HG03558 (cell line): ENCODE measurements at regions not wholly inside any gene's neighbourhood (a gene's known extent, or its start where the extent isn't known, plus 50 kb on each side); places are given as distances from the start of the nearest gene placed in this dataset.

Experiments
- ATAC-seq: cut with Tn5 transposase; IDR thresholded peaks from one replicate; pipeline ENCODE4 v1.9.1; 2021; ENCODE audit warnings: moderate number of reproducible peaks; ENCODE audit not compliant: unreplicated experiment; ENCODE audit errors: extremely low read depth

- ATAC-seq, result no peak
These were observed 75.1 kb upstream of the SLC7A11 start for GRCh38 chr4:138317175-138317748.

GRCh38 chr4:138312536-138312911 lies 70.4 kb upstream of the SLC7A11 start:
- no peak for ATAC-seq

GRCh38 chr4:138311771-138312535 lies 69.8 kb upstream of the SLC7A11 start:
- ATAC-seq, result no peak

GRCh38 chr4:138310991-138311390 lies 68.8 kb upstream of the SLC7A11 start:
- no peak for ATAC-seq

DNA sequence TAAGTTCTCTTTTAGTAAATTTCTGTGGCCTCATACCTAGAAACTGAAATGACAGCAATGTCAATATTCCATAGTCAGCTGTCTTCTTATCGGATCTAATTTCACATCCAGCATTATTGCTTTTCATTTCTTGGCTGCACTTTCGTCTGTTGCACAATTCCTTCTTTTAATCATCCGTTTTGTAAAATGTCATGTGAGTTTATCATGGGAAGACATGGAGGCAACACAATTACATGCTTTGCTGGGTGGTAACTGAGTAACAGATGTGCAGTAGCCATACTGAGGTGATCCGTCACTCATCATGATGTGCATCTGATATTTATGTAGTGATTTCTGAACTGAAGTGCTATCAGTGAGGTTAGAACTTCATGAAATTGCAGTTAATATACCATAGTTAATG lies 68.3 kb upstream of the SLC7A11 start:
- no peak for ATAC-seq

DNA sequence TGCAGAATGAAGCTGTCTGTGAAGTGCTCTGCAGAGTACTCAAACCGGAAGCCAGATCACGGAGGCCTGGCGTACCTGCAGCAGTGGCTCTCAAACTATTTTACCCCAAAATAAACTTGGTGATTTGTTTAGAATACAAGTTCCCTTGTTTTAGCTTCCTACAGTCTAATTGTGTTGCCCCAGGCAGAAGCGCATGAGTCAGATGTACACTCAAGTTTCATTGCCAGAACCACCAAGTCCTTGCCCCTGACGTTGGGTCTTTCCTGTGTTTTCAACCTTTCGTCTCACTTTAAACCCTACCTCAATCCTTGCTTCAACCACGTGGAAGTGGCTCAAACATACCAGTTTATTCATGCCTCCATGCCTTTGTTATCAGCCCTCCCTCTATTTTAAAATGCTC lies 66.2 kb upstream of the SLC7A11 start:
- ATAC-seq, result no peak

DNA sequence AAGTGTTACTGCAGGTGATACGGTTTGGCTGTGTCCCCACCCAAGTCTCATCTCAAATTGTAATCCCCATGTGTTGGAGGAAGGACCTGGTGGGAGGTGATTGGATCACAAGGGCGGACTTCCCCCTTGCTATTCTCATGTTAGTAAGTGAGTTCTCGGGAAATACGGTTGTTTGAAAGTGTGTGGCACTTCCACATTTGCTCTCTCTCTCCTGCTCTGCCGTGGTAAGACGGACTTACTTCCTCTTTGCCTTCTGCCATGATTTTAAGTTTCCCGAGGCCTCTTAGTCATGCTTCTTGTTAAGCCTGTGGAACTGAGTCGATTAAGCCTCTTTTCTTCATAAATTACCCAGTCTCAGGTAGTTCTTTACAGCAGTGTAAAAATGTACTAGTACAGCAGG lies 65.2 kb upstream of the SLC7A11 start:
- ATAC-seq, result no peak

GRCh38 chr4:138305050-138305449 lies 62.9 kb upstream of the SLC7A11 start:
- ATAC-seq, result no peak

DNA sequence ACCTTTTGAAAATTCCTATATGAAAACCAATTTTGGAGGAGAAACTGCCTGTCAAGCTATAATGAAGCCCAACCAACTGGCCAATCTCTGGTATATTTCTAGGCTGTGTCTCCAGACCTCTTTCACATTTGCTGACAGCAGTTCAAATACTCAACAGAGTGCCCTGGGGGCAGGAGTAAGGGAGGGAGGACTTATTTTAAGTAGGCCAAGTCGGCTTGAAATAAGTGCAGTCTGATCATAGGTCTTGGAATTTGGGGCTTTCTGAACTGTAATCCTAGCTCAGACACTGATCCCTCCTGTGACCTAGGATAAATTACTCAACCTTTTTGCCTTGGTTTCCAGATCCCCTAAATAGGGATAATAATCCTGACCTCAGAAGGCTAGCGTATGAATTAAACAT lies 59.4 kb upstream of the SLC7A11 start:
- ATAC-seq, result no peak

GRCh38 chr4:138300616-138301015 lies 58.5 kb upstream of the SLC7A11 start:
- ATAC-seq, result no peak

- no peak for ATAC-seq
These were observed 57.7 kb upstream of the SLC7A11 start for GRCh38 chr4:138299881-138300280.

- ATAC-seq, result no peak
These were observed 56.7 kb upstream of the SLC7A11 start for GRCh38 chr4:138298866-138299265.

DNA sequence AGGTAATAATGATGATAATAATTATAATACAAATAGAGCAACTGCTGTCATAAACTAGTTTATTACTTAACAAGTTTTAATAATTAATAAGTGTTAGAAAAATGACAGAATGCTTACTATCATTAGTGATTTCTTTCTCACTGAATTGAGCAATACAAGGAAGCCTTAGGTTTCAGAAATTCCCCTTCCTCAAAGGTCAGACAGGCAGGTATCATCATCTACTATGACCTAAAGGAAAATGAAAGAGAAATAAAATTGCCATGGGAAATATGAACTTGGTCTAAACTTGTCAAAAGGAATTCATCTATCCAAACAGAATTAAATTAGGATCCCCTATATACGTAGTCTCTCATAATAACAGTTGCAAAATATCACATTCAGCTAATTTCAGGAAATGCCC lies 56.3 kb upstream of the SLC7A11 start:
- ATAC-seq, result no peak

DNA sequence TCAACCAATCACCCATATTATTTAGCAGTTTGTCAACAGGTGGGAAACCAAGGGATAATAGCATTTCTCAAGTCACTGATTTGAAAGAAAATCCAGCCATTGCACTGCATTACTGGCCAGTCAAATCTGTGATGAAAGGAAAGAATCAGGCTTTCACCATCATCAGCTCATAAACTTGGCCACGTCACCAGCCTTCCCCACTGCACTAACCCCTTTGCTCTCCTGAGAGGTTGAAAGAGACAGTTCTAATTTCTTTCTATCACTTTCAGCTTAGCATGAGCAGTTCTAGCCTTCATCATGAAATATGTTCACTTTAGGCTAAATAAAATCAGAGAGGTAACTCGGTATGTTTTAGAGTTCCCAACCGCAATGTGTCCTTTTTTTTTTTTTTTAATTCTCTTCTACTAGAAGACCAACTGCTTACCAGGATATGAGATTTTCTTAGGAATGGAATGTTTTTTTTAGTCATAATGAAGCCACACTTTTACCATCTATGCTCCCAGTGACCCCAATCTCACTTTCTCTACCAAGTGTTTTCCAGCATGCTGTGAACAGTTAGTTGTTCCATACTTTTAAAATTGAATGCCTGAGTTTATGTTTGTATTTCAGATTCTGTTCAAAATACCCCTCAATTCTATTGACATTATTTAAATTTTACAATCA lies 55.7 kb upstream of the SLC7A11 start:
- no peak for ATAC-seq

DNA sequence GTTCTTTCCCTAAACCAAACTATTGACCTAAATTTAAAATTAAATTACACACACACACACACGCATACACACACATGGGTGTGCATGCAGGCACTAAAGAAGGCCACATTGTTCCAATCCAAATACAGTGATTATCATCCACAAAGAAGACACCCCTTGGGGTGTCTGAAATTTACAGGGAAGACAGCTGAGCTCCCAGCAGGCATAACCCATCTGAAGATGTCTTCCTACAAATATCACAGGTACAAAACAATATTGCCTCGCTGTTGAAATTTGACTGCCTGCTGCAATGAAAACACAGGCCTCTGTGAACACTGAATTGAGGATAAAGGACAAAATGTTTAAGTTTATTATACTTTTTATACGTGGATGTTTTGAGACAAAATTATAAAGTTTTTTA lies 50.2 kb upstream of the SLC7A11 start:
- no peak for ATAC-seq
